ENCODE measurements at regions not wholly inside any gene's neighbourhood (a gene's known extent, or its start where the extent isn't known, plus 50 kb on each side); places are given as distances from the start of the nearest gene placed in this dataset.
"Not testable (repeated sequence)": the region's sequence is repeated elsewhere in the genome, so short reads cannot be mapped to it uniquely, and the experiment has no call there.

DNA sequence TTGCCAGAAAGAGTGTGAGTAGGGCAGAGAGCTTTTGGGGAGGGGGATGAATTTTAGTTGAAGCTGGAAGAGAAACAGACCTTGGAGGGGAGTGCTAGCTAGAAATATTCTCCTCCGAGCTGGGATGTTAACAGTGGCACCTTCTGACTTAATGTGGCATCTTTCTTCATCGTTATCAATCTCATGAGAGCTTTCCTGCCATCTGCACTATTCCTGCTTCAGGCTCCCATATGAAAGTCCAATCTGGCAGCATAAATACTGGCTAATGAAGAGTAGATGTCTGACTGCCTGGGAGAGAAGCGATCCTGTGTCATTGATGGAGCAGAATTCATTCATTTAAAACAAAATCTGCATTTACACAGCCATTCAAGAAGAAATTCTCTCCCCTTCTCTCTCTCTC lies 284.5 kb downstream of the TMEM38B start:
- DNase-seq, result no peak

DNA sequence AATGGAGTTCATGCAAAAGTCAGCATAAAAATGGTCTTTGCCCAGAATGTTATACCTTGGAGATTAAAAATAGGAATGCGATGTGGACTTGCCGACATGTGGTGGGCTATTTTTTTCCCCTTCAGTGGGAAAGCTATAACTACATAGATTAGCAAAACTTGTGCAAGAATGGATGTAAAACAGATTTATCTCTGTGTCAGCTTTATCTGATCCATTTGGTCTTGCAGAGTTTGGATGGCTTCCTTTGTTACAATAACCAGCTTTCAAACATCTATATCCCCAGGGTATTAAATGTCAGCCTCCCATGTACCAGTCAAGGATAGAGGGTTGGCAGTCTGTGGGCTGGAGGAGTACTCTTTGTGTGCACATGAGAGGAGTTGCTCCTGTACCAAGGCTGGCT lies 284.9 kb downstream of the TMEM38B start:
- no peak for DNase-seq

DNA sequence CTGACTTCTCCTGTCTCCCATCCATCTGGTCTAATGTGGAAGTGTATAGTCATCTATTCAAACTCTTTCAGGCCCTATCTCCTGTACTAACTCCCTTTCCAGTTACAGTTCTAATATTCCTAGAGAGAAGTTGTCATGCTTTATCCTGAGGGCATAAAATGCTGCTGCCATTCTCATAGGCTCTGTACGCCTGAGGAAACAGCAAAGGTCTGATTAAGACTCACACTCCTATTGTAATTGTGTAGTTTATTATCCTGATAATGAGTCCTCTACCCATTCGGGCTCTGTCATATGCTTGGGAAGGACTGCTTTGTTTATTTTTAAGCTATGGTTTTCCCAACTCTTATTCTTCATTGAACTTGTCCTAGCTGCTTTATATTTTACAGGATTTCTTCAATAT lies 290.4 kb downstream of the TMEM38B start:
- no peak for DNase-seq

DNA sequence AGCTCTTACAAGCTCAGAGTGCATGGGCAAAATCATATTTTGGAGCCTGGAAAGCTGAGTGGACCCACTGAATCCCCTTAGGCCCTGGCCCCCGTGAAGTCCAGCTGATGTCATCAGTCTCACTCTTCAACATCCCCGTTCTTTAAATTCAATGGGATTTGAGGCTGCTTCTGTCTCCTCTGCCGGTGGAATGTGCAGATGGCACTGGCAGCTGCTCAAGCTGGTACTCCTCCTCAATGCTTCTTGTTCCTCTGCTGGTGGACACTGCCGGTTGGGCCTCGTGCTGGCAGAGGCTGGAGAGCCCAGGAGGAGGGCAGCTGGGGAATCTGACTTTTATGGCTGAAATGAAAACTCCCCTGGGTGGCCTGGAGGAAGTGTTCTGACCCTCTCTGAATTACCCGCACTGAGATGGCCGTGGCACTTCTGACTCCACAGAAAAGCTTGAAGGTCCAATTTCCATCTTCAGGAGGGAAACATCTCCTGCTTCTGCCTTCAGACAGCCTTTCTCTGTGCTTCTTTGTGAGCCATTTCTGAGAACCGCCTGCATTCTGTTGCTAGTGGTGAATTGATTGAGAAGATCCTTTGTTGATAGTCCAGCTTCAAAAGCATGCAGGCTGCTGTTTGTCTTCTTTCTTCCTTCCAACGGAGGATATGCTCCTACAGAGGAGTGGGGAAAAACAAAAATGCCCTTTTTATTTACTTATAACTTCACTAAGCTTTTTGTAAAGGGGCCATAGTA lies 298.9 kb downstream of the TMEM38B start:
- no peak for DNase-seq

DNA sequence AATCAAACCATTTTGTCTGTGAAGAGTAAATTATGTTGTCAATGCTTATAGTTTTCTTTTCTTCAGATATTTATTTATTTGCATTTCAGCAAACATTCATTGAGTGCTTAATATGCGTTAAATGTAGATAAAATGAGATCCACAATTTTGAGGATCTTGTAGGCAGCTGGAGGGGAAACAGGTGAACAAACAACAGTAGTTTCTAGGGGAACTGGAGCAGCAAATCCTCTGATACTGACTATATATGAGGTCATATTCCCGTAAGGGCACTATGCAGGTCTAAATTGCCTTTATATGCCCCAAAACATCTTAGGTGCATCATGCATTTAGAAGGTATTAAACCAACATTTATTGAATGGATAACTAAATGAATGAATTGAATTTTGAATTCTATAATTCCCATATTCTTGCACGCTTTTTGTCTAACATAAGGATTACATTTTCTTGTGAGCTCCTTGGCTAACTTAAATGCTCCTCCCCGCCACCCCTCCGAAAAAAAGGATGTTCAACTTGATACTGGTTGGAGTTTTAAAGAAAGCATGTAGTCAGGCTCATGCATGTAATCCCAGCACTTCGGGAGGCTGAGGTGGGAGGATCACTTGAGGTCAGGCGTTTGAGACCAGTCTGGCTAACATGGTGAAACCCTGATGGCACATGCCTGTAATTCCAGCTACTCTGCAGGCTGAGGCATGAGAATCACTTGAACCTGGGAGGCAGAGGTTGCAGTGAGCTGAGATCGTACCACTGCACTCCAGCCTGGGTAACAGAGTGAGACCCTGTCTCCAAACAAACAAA lies 299.8 kb downstream of the TMEM38B start:
- DNase-seq, result no peak

DNA sequence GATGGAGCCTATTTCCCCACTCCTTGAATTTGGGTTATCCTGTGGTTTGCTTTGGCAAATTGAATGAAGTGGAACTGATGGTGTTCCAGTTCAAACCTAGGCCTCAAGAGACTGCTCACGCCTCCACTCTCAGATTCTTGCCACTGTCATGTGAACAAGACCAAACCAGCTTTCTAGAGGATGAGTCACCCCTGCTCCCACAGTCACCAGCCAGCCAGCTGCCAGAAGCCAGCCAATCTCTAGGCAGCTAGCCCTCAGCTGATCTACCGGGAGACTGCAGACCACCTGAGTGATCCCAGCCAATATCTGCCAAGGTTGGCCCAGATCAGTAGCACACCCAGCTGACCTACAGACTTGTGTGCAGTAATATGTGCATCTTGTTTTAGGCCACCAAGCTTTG lies 300.6 kb downstream of the TMEM38B start:
- DNase-seq, result no peak

DNA sequence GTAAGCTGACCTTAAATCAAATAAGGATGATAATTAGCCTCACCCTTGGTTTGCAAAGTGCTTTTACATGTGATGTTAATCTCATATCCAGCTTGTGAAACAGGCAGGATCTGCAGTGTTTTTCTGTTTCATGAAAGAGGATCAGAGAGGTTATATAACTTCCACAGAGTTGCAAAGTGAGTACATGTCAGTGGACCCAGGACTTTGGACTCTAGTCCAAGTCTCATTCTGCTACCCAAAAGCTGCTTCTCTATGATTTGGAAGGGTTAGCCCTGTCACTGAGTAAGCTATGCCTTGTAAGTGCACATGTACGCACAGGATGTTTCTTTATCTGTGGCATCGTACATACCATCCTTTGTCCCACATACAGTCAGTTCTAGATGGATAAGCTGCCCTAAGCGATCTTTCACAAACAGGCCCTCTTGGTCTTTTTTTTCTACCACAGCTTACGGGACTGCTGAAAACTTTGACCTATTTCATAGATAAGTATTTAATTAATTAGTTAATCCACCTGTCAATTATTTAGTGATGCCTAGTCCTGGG lies 322.9 kb downstream of the TMEM38B start:
- DNase-seq, result no peak

DNA sequence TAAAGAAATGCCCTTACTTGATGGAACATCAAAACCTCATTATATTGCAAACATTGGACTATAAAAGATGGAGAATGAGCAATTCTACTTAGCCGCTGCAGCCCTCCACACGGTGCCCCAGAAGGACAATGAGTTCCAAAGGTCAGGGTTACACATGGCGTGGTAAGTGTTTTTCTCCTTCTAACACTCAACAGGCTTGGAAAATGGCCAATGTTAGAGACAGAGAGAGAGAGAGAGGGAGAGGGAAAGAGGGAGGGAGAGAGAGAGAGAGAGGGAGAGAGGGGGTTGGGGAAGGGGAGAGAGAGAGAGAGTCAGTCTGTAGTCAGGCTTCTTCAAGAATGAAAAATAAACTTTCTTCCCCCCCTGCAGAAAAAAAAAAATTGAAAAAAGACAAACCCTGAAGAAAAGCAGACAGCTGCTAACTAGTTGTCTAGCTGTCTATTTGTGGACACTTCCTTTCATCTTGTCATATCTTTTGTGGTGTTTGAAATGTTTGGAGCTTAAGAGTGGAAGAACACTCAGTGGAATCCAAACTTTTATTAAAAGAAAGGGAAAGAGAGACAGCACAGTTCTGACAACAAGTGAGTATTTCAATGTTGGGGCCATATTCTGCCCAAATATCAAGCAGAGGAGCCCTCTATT lies 324.8 kb downstream of the TMEM38B start:
- no peak for DNase-seq

DNA sequence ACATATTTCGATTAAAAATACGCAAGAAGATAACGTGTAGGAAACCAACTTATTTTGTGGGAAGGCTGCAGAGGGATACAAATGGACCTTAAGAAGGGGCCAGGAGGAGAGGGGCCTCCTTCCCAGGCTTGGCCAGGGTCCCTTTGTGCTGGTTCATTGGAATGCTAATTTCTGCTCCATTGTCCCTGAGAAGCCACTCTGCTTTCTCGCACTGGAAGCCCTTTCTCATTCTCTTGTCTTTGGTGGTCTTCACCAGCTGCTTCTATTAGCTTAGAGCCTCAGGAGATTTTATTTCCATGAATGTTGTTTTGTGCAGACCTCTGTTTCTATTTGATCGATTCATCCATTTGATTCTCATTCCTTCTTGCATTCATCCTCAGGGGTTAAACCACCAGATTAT lies 325.4 kb downstream of the TMEM38B start:
- no peak for DNase-seq

DNA sequence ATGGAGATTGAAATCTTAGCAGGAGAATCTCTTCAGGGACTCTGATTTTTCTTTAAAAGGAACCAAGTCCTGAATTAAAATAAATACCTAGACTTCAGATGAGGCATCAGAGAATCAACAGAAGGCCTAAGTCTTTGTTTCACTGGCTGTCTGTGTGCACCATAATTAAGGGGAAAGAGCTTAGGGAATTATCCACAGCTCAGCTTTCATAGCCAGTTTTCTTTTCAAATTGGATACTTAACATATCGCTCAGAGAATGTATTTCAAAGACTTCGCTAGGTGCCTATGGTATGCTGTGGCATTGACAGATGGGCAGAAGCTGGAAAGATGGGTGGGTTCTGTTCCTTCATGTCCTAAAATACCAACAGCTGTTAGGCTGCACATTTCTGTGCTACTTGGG lies 325.8 kb downstream of the TMEM38B start:
- no peak for DNase-seq

DNA sequence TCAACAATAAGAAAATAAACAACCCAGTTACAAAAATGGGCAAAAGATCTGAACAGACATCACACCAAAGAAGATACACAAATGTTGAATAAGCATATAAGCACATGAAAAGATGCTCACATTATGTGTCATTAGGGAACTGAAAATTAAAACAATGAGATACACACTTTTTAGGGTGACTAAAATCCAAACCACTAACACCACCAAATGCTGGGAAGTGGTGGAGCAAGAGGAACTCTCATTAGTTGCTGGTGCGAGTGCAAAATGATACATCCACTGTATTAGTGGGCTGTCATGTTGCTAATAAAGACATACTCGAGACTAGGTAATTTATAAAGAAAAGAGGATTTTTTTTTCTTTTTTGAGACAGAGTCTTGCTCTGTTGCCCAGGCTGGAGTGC lies 329.1 kb downstream of the TMEM38B start:
- DNase-seq, result no peak

DNA sequence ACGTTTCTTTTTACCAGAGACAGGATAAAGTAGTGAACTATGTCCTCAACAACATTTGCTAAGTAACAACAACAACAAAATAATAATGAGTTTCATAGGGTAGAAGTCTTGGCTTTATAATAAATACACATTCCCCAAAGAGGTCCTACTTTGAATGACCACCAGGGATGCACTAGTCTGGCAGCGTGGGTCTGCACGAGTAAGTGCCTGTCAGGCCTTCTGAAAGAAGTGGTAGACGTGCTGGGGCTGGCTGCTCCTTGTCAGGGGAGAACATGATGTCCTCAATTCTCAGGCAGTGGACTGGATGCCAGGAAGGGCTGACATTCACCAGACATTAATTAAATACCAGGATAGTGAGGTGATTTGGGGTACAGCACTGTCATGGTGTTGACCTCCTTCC lies 331.1 kb downstream of the TMEM38B start:
- no peak for DNase-seq

DNA sequence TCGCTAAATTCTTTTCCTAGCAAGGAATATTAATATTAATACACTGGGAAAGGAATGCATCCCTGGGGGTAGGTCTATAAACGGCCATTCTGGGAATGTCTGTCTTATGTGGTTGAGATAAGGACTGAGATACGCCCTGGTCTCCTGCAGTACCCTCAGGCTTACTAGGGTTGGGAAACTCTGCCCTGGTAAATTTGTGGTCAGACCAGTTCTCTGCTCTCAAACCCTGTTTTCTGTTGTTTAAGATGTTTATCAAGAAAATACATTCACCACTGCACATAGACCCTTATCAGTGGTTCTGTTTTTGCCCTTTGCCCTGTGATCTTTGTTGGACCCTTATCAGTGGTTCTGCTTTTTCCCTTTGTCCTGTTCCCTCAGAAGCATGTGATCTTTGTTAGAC lies 335.8 kb downstream of the TMEM38B start:
- DNase-seq, result not testable (repeated sequence)

DNA sequence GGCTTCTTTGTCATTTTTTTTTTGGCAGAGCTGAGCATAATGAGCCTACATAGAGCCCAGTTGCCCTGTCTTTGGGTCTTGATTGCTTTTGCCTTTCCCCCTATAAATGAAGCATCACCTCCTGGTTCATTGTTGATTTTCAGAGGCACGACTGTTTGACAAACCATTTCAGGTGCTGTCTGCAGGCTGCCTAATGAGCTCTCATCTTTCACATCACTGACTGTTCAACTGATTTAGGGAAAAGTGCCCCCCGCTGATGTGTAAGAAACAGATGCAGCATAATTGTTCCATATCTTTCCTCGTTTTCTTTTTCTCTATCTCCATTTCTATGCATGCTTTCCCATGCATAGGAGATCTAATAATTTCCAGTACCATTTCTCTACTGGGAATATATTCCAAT lies 338.6 kb downstream of the TMEM38B start:
- no peak for DNase-seq

DNA sequence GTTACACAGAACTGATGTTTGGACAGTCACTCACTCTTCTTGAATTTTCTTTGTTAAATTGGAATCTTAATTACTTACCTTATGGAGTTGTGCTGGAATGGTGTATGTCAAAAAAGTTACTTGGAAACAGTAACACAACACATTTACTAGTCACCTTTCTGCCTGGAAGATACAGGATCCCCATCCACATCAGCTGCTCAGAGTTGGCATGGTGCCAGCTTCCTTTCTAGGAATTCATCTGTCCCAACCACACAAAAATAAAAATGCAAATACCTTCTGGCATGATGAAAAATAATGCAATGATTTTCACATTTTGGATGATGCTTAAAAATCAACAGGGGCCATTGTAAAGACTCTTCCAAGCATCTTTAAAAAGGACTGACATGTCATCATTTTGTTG lies 341.5 kb downstream of the TMEM38B start:
- DNase-seq, result no peak

DNA sequence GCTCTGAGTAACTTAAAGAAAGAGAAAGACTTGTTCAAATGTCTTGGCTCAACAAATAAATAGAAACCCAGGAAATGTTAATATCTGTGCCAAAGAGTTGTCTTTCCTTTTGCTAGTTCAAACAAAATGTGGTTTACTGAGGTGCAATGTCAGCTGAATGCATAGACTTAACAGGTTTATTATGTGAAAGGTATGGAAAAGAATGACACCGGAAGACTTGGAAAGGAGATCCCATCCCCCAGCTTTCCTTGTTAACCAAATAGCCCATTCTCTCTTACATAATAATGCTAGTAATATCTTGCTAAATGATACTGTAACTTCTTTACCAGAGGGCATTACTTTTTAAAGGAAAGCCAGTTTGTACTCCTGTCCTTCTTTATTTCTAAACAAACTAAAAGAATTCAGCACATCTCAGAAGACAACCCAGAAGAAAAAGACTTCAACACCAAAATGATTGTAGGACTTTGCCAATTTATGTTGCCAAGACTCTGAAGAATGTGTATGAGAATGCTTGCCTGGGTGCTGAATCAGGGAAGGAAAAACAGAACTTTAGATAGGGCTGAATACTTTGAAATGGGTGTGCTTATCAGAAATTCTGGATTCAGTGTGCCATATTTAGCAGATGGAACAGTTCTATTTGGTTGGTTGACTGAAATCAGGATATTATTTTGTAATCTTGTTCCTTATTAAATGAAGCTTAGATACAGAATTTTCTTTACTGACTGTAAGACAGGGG lies 344.1 kb downstream of the TMEM38B start:
- DNase-seq, result no peak

DNA sequence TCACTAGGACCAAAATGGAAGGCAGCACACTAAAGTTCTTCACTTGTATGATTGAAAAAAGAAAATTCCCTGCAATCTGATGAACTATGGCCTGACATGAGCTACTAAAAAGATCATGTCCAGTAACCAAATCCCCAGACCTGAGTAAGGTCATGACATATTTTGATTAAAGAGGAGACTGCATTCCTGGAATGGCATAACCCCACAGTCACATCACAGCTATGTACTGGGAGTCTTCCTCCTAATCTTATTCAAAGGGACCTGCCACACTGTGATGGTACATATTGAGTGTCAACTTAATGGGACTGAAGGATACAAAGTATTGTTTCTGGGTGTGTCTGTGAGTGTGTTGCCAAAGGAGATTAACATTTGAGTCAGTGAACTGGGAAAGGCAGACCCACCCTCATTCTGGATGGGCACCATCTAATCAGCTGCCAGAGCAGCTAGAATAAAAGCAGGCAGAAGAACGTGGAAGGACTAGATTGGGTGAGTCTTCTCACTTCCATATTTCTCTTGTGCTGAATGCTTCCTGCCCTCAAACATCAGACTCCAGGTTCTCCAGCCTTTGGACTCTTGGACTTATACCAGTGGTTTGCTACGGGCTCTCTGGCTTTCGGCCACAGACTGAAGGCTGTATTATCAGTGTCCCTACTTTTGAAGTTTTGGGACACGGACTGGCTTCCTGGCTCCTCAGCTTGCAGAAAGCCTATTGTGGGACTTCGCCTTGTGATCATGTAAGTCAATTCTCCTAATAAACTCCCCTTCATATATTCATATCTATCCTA lies 345.0 kb downstream of the TMEM38B start:
- DNase-seq, result no peak

DNA sequence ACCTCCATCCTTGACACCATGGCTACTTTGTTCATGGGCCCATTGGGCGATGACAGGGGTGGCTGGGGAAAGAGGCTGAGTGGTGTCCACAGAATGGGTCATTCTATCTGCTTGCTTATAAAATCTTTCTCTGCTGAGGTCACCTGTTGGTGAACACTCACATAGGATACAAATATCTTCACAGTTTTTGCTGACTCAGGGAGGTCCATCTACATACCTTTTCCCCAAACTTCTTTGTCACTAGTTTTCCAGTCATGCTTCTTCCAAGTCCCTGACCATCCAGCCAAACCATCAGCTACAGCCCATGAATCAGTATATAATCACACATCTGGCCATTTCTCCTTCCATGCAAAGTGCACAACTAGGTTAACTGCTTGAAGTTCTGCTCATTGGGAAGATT lies 347.6 kb downstream of the TMEM38B start:
- not testable (repeated sequence) for DNase-seq

DNA sequence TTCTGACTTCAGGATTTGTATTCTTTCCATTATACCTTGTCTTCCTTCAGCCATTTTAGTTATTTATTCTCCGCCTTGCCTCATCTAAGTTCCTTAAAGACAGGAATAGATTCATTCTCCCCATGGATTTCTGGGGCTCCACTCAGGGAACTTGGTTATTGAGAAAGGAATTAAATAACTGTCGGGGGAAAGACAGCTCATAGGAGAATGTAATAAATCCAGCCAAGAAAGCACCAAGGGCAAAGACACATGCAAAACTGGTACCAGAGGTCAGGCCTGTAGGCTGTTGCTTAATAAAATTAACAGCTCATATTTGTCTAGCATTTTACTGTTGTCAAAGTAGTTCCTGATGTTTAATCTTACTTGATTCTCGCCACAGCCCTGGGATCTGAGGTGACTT lies 357.2 kb downstream of the TMEM38B start:
- no peak for DNase-seq

DNA sequence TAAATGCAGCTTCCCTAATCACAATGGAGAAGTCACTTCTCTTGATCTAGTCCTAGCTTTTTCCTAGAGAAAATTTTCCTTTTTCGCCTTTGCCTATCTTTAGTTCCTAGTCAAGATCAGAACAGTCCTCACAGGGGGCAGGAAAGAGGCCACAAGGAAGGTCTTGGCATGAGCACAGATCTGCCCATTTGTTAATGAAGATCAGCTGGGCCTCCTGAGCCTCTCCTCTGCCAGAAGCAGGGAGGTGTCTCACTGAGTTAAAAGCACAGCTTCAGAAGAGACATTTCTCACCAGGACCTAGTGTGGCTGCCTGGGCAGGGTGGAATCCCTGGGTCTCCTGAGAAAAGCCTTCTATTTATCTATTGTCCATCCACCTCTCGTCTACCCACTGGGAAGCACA lies 357.8 kb downstream of the TMEM38B start:
- no peak for DNase-seq

DNA sequence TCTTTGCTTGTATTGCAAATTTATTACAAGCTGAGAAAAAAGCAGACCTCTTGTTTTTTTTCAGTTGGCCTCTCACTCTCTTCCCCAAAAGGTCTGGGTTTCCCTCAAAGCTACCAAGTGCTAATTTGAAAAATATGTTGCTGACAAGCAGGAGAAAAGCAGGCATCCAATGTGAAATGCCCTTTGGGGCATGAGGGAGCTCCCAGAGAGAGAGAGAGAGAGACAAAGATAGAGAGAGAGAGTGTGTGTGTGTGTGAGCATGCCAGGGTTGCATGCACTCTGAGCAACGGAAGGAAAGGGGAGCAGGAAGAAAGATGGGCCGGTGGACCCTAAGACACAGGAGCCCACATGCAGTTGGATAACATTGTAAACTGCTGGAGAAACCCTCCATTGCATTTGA lies 358.4 kb downstream of the TMEM38B start:
- DNase-seq, result no peak

DNA sequence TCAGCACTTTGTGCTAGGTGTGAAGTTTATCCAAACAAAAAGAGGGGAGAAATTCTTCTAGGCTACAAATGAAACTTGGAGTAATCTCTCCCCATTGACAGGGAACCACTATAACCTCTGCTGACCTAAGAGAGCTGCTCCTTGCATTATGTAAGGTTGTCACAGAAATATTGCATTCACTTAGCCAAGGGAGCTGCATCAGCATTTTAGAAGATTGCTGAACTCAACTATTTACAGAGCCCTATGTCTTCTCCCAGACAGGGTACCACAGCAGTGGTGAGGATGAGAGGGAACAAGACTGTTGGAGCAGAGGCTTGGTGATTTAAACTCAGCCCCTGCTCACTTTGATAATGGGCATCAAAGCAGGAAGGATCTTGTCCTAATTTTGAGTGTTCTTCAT lies 362.0 kb downstream of the TMEM38B start:
- no peak for DNase-seq

Measured in GF-D8 (cell line).